IMR-90 (cell line): ENCODE measurements at regions not wholly inside any gene's neighbourhood (a gene's known extent, or its start where the extent isn't known, plus 50 kb on each side); places are given as distances from the start of the nearest gene placed in this dataset.

ENCODE experiments used
- ATAC-seq: fragments of 200-7000 bp; cut with Tn5 transposase; 2 replicates; pipeline ENCODE4 v1.9.1; 2020; ENCODE audit warnings: low read depth, mild to moderate bottlenecking, moderate library complexity
- BruUV-seq: library from RNA; stranded (reverse); fragments of 400-500 nt; replicated peaks from 2 replicates; lab custom pipeline; 2021; lab: Mats Ljungman, UMichigan
- CTCF ChIA-PET: fragments of 300-600 bp; formaldehyde crosslinking; extraction: SDS; loops from one replicate; lab custom pipeline; 2021; ENCODE audit warnings: antibody characterized with exemption; lab: Yijun Ruan, JAX
- POLR2A ChIA-PET: fragments of 300-600 bp; sonication (Branson Sonifier 250); formaldehyde crosslinking; loops from one replicate; lab custom pipeline; 2022; ENCODE audit warnings: antibody characterized with exemption; ENCODE audit not compliant: unreplicated experiment; lab: Charles Lee
- DNase-seq: peaks from one replicate; pipeline ENCODE4 v3.0.0; 2013
- H2AFZ ChIP-seq: replicated peaks from 2 replicates; pipeline ENCODE3; 2013; ENCODE audit warnings: low read length, mild to moderate bottlenecking; ENCODE audit not compliant: poor library complexity
- H2AK5ac ChIP-seq: 2 replicates; pipeline ENCODE4 v1.6.1; 2013; ENCODE audit warnings: low read depth, low read length, inconsistent platforms
- H2AK9ac ChIP-seq: replicated peaks from 2 replicates; pipeline ENCODE3; 2013; ENCODE audit warnings: mild to moderate bottlenecking, low read depth, low read length, moderate library complexity; ENCODE audit not compliant: poor library complexity
- H2BK120ac ChIP-seq: 2 replicates; pipeline ENCODE4 v1.6.1; 2013; ENCODE audit warnings: low read depth, low read length, inconsistent platforms
- H2BK15ac ChIP-seq: 3 replicates; pipeline ENCODE4 v1.6.1; 2013; ENCODE audit warnings: low read depth, low read length, inconsistent platforms
- H2BK20ac ChIP-seq: 2 replicates; pipeline ENCODE4 v1.6.1; 2013; ENCODE audit warnings: low read depth, mild to moderate bottlenecking, inconsistent platforms, low read length, moderate library complexity
- H2BK5ac ChIP-seq: 2 replicates; pipeline ENCODE4 v1.6.1; 2013; ENCODE audit warnings: mild to moderate bottlenecking, low read depth, low read length, inconsistent platforms; ENCODE audit not compliant: poor library complexity, severe bottlenecking
- H3K14ac ChIP-seq: replicated peaks from 2 replicates; pipeline ENCODE4 v1.6.1; 2013; ENCODE audit warnings: low read depth, low read length, inconsistent platforms
- H3K18ac ChIP-seq: 2 replicates; pipeline ENCODE4 v1.6.1; 2013; ENCODE audit warnings: low read depth, low read length, control low read depth
- H3K23ac ChIP-seq: 2 replicates; pipeline ENCODE4 v1.6.1; 2013; ENCODE audit warnings: low read depth, low read length, inconsistent platforms
- H3K27ac ChIP-seq: 2 replicates; pipeline ENCODE4 v1.5.1; 2013; ENCODE audit warnings: mild to moderate bottlenecking, control low read depth, low read length; ENCODE audit not compliant: insufficient read depth
- H3K27me3 ChIP-seq: 2 replicates; pipeline ENCODE4 v1.6.1; 2013; ENCODE audit warnings: low read length; ENCODE audit not compliant: control insufficient read depth, insufficient read depth
- H3K36me3 ChIP-seq: 2 replicates; pipeline ENCODE4 v1.6.1; 2013; ENCODE audit warnings: low read length, mixed read lengths; ENCODE audit not compliant: control insufficient read depth, insufficient read depth
- H3K4ac ChIP-seq: 2 replicates; pipeline ENCODE4 v1.6.1; 2013; ENCODE audit warnings: low read depth, low read length, inconsistent platforms
- H3K4me1 ChIP-seq: 2 replicates; pipeline ENCODE4 v1.6.1; 2013; ENCODE audit warnings: low read length, mixed read lengths; ENCODE audit not compliant: control insufficient read depth, insufficient read depth
- H3K4me2 ChIP-seq: 2 replicates; pipeline ENCODE4 v1.6.1; 2013; ENCODE audit warnings: low read depth, mild to moderate bottlenecking, control low read depth, low read length, moderate library complexity
- H3K4me3 ChIP-seq: 2 replicates; pipeline ENCODE4 v1.5.1; 2013; ENCODE audit warnings: low read depth, mild to moderate bottlenecking, control low read depth, low read length, moderate library complexity; ENCODE audit not compliant: insufficient read depth
- H3K56ac ChIP-seq: 2 replicates; pipeline ENCODE4 v1.6.1; 2013; ENCODE audit warnings: low read length, inconsistent platforms; ENCODE audit not compliant: insufficient read depth; ENCODE audit errors: extremely low read depth
- H3K79me1 ChIP-seq, 2 experiments: 2 replicates each; pipeline ENCODE4 v1.6.1; 2013; ENCODE audit warnings: low read length in 2 of 2, inconsistent platforms in 1 of 2, low read depth in 1 of 2
- H3K9ac ChIP-seq: 2 replicates; pipeline ENCODE4 v1.6.1; 2013; ENCODE audit warnings: low read depth, low read length, control low read depth
- H3K9me1 ChIP-seq: 2 replicates; pipeline ENCODE4 v1.6.1; 2013; ENCODE audit warnings: low read length, inconsistent platforms; ENCODE audit not compliant: insufficient read depth
- H3K9me3 ChIP-seq: 2 replicates; pipeline ENCODE4 v1.6.1; 2013; ENCODE audit warnings: low read length; ENCODE audit not compliant: control insufficient read depth, insufficient read depth
- H4K20me1 ChIP-seq: 2 replicates; pipeline ENCODE4 v1.6.1; 2013; ENCODE audit warnings: low read length, inconsistent platforms; ENCODE audit not compliant: insufficient read depth
- H4K5ac ChIP-seq: 2 replicates; pipeline ENCODE4 v1.6.1; 2013; ENCODE audit warnings: mild to moderate bottlenecking, low read depth, low read length, control low read depth
- H4K8ac ChIP-seq, 2 experiments: 2 replicates each; pipeline ENCODE4 v1.6.1; 2013; ENCODE audit warnings: low read depth in 2 of 2, low read length in 2 of 2, control low read depth in 1 of 2, inconsistent platforms in 1 of 2
- H4K91ac ChIP-seq: 2 replicates; pipeline ENCODE4 v1.6.1; 2013; ENCODE audit warnings: low read depth, low read length, inconsistent platforms; ENCODE audit not compliant: insufficient read depth
- BHLHE40 ChIP-seq: fragments of 150-350 bp; IDR thresholded peaks from 2 replicates; pipeline ENCODE4 v1.6.1; 2016; ENCODE audit warnings: mild to moderate bottlenecking, low read depth, low read length
- CEBPB ChIP-seq: IDR thresholded peaks from 2 replicates; pipeline ENCODE4 v1.6.1; 2012; ENCODE audit warnings: low read depth, low read length, improper control_type of control experiment
- CHD1 ChIP-seq: IDR thresholded peaks from 2 replicates; pipeline ENCODE4 v1.6.1; 2012; ENCODE audit warnings: low read depth, low read length, improper control_type of control experiment
- FOS ChIP-seq: fragments of 150-350 bp; IDR thresholded peaks from 2 replicates; pipeline ENCODE4 v1.6.1; 2016; ENCODE audit warnings: low read depth, low read length
- MAFK ChIP-seq: IDR thresholded peaks from 2 replicates; pipeline ENCODE4 v1.6.1; 2012; ENCODE audit warnings: low read depth, low read length, improper control_type of control experiment
- MAZ ChIP-seq: IDR thresholded peaks from 2 replicates; pipeline ENCODE4 v1.6.1; 2012; ENCODE audit warnings: low read depth, mild to moderate bottlenecking, low read length, improper control_type of control experiment, moderate library complexity, borderline replicate concordance
- MXI1 ChIP-seq: IDR thresholded peaks from 2 replicates; pipeline ENCODE4 v1.6.1; 2012; ENCODE audit warnings: low read depth, mild to moderate bottlenecking, low read length, moderate library complexity, borderline replicate concordance
- NFE2L2 ChIP-seq: fragments of 150-350 bp; IDR thresholded peaks from 2 replicates; pipeline ENCODE4 v1.6.1; 2016; ENCODE audit warnings: low read depth, mild to moderate bottlenecking, low read length
- POLR2A ChIP-seq: IDR thresholded peaks from 2 replicates; pipeline ENCODE4 v1.6.1; 2012; ENCODE audit warnings: mild to moderate bottlenecking, low read depth, low read length
- RAD21 ChIP-seq: IDR thresholded peaks from 2 replicates; pipeline ENCODE4 v1.6.1; 2012; ENCODE audit warnings: low read length, improper control_type of control experiment
- RCOR1 ChIP-seq: IDR thresholded peaks from 2 replicates; pipeline ENCODE4 v1.6.1; 2012; ENCODE audit warnings: mild to moderate bottlenecking, low read length, improper control_type of control experiment; ENCODE audit not compliant: insufficient replicate concordance
- RFX5 ChIP-seq: IDR thresholded peaks from 2 replicates; pipeline ENCODE4 v1.8.0; 2012; ENCODE audit warnings: low read depth, mild to moderate bottlenecking, low read length, moderate library complexity
- SMC3 ChIP-seq: fragments of 150-350 bp; IDR thresholded peaks from 2 replicates; pipeline ENCODE4 v1.6.1; 2016; ENCODE audit warnings: low read depth, mild to moderate bottlenecking, antibody characterized with exemption, low read length, moderate library complexity
- USF2 ChIP-seq: fragments of 150-350 bp; IDR thresholded peaks from 2 replicates; pipeline ENCODE4 v1.6.1; 2017; ENCODE audit warnings: mild to moderate bottlenecking, antibody characterized with exemption, low read length, low read depth
- WGBS, 2 experiments: methylation state at CpG; one replicate each; pipeline versions ENCODE4 v1.1.5 to v1.1.7; 2013; ENCODE audit warnings: missing lambda C conversion rate in 2 of 2; ENCODE audit not compliant: insufficient read length in 1 of 2; ENCODE audit errors: extremely low coverage in 2 of 2; 5-methylcytosine and 5-hydroxymethylcytosine counted together
- dilution Hi-C: fragments of 300-500 bp; cut with HindIII; formaldehyde crosslinking; loops from one replicate; pipeline ENCODE4 v1.14.3; 2018; ENCODE audit warnings: low sequenced_read_pairs; ENCODE audit not compliant: unreplicated experiment
- in situ Hi-C: fragments of 300-500 bp; cut with MboI; formaldehyde crosslinking; loops from 3 replicates; pipeline ENCODE4 v1.14.3; 2019; ENCODE audit warnings: low sequenced_read_pairs, inconsistent platforms, mixed read lengths
- intact Hi-C: fragments of 100-400 bp; cut with micrococcal nuclease; formaldehyde crosslinking; loops from 2 replicates; pipeline ENCODE4 v1.10.0; 2022
- TF ChIP-seq, protein P1 (sequence below): conservative IDR thresholded peaks from 2 replicates; pipeline ENCODE4 v1.5.1; 2012; ENCODE audit warnings: mild to moderate bottlenecking, low read depth, low read length, improper control_type of control experiment
- TF ChIP-seq, protein P2 (sequence below): fragments of 150-350 bp; IDR thresholded peaks from 2 replicates; pipeline ENCODE4 v1.6.1; 2016; ENCODE audit warnings: low read depth, mild to moderate bottlenecking, low read length, moderate library complexity, borderline replicate concordance

DNA sequence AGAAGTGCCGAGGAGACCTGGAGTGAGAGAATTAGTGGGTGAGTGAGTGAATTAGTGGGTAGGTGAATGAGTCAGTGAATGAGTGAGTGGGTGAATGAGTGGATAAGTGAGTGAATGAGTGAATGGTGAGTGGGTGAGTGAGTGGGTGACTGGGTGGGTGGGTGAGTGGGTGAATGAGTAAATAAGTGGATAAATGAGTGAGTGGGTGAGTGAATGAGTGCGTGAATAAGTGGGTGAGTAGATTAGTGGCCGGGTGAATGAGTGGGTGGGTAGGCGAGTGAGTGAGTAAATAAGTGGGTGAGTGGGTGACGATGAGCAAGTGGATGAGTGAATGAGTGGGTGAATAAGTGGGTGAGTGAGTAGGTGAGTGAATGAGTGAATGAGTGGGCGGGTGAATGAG lies 243.7 kb upstream of the MGMT start:
- H3K56ac ChIP-seq = no peak overlapping the region
- dilution Hi-C loops (no loop called here), intact Hi-C loops (no loop called here), in situ Hi-C loops (no loop called here)
- no peak overlapping the region for H2AK9ac ChIP-seq
- no peak for ATAC-seq
- H3K18ac ChIP-seq = no peak overlapping the region
- H3K79me1 ChIP-seq = no peaks in the 10 kb centered on the region
- no peak overlapping the region for H2BK5ac ChIP-seq
- no peak overlapping the region for H3K4me3 ChIP-seq
- no TSS peak for BruUV-seq
- no peak overlapping the region for H3K4ac ChIP-seq
- H2BK15ac ChIP-seq = no peak overlapping the region
- H2BK20ac ChIP-seq = no peak overlapping the region
- ChIA-PET CTCF (no interaction called here), POLR2A (no interaction called here)
- no peak overlapping the region for H3K14ac ChIP-seq
- H4K5ac ChIP-seq = no peak overlapping the region
- 56% methylated on average over 3 of the region's 6 CpGs; no CpG with 5 or more reads in 1 of the 2 experiments for WGBS, 2 experiments
- peaks cover 10% of the 10 kb centered on the region for H3K9me3 ChIP-seq
- H3K4me1 ChIP-seq = no peaks in the 10 kb centered on the region
- no peak overlapping the region for H2BK120ac ChIP-seq
- no peak overlapping the region for H3K27ac ChIP-seq
- H3K23ac ChIP-seq = no peak overlapping the region
- no peak overlapping the region for H4K91ac ChIP-seq
- H3K9me1 ChIP-seq = no peaks in the 10 kb centered on the region
- no peak overlapping the region for H4K8ac ChIP-seq
- TF ChIP-seq, protein P1, sequence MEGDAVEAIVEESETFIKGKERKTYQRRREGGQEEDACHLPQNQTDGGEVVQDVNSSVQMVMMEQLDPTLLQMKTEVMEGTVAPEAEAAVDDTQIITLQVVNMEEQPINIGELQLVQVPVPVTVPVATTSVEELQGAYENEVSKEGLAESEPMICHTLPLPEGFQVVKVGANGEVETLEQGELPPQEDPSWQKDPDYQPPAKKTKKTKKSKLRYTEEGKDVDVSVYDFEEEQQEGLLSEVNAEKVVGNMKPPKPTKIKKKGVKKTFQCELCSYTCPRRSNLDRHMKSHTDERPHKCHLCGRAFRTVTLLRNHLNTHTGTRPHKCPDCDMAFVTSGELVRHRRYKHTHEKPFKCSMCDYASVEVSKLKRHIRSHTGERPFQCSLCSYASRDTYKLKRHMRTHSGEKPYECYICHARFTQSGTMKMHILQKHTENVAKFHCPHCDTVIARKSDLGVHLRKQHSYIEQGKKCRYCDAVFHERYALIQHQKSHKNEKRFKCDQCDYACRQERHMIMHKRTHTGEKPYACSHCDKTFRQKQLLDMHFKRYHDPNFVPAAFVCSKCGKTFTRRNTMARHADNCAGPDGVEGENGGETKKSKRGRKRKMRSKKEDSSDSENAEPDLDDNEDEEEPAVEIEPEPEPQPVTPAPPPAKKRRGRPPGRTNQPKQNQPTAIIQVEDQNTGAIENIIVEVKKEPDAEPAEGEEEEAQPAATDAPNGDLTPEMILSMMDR = no peak
- TF ChIP-seq MAZ = no peak
- TF ChIP-seq RAD21 = no peak
- TF ChIP-seq USF2 = no peak
- no peak for TF ChIP-seq CEBPB
- TF ChIP-seq, protein P2, sequence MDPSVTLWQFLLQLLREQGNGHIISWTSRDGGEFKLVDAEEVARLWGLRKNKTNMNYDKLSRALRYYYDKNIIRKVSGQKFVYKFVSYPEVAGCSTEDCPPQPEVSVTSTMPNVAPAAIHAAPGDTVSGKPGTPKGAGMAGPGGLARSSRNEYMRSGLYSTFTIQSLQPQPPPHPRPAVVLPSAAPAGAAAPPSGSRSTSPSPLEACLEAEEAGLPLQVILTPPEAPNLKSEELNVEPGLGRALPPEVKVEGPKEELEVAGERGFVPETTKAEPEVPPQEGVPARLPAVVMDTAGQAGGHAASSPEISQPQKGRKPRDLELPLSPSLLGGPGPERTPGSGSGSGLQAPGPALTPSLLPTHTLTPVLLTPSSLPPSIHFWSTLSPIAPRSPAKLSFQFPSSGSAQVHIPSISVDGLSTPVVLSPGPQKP = no peak
- no peak for TF ChIP-seq BHLHE40
- TF ChIP-seq MXI1 = no peak
- TF ChIP-seq POLR2A = no peak
- TF ChIP-seq SMC3 = no peak
- no peak for TF ChIP-seq FOS
- no peak for TF ChIP-seq CHD1
- TF ChIP-seq RCOR1 = no peak
- no peak for TF ChIP-seq MAFK
- TF ChIP-seq NFE2L2 = no peak
- TF ChIP-seq RFX5 = no peak
- H3K4me2 ChIP-seq = no peak overlapping the region
- DNase-seq = no peak
- H3K9ac ChIP-seq = no peak overlapping the region
- H2AK5ac ChIP-seq = no peak overlapping the region
- no peaks in the 10 kb centered on the region for H4K20me1 ChIP-seq
- no peak overlapping the region for H2AFZ ChIP-seq
- H3K36me3 ChIP-seq = no peaks in the 10 kb centered on the region
- no peaks in the 10 kb centered on the region; the same call in 1 of the 2 replicates for H3K27me3 ChIP-seq
